NAMALWA (cell line): ENCODE measurements at regions not wholly inside any gene's neighbourhood (a gene's known extent, or its start where the extent isn't known, plus 50 kb on each side); places are given as distances from the start of the nearest gene placed in this dataset.

Experiments
- DNase-seq: peaks from one replicate; pipeline ENCODE4 v3.0.0-alpha.2; 2015; ENCODE audit warnings: low spot score

DNA sequence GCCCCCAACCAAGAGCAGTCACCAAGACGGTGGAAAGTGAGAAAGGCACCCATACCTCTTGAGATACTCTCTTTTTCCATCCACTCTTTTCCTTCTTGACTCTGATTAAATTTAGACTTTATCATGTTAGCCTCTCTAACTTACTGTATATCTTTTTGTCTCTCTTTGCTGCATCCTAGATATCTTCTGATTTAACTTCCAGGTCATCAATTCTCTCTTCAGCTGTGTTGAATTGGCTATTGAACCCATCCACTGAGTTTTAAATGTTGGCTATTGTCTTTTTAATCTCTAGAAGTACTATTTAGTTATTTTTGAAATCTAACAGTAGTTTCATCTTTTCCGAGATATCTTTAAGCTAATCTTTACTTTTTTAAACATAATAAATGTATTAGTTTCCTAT is 78.3 kb upstream of the MBOAT2 start:
- DNase-seq: no peak

DNA sequence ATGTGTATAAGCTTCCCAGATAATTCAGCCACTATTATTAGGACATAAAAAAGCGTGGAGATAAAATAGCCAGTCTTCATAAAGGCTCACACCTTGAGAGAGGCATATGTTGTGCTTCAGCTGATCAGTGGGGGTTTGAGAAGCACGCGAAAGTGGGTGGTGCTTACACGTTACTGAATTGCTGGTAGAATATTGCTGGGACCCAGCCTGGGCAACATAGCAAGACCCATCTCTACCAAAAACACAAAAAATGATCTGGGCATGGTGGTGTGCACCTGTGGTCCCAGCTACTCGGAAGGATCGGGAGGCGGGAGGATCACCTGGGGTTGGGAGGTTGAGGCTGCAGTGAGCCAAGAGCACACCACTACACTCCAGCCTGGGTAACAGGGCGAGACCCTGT is 74.9 kb upstream of the MBOAT2 start:
- DNase-seq: no peak

DNA sequence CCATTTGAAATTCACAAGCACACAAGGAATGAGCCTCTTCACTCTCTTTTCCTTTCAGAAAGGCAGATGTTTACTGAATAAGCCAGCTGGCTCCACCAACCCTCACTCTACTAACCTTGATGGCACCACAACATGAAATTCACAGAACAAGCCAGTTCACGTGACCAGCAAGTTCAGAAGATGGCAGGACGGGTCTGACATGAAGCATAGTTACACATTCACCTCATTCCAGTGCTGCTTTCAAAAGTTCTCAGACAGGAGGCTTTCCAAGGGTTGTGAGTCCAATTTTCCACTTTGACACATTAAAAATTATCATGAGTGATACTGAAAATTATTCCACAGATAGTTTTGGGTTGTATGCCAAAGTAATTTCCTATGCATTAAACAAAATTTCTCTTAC is 74.2 kb upstream of the MBOAT2 start:
- no peak for DNase-seq

DNA sequence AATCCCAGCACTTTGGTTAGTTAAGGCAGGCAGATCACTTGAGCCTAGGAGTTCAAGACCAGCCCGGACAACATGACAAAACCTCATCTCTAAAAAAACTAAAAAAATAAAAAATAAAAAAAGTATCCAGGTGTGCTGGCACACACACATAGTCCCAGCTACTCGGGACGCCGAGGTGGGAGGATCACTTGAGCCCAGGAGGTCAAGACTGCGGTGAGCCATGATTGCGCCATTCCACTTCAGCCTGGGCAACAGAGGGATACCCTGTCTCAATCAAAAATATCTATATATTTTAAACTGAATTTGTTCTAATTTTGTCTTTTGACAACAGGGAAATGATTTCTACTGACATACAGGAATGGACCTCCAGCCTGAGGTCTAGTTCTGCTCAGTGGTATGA is 73.3 kb upstream of the MBOAT2 start:
- no peak for DNase-seq

DNA sequence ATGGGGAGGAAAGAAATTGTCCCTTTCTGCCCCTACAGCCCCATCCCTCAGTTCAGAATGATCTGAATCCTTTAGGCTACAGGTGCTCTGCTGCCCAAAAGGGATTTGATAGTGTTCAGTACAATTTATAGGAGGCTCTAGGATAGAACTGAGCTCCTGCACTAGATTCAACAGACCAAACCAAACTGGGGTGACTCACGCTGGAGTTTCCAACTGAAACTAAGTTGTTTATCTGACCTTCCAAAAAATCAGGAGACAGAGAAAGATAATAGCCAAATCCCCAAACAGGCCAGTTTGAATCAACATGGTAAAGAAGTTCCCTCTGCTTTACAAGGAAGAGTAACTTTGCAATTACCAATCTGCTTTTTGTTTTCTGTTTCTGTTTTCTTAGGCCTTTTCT is 72.7 kb upstream of the MBOAT2 start:
- DNase-seq: no peak

DNA sequence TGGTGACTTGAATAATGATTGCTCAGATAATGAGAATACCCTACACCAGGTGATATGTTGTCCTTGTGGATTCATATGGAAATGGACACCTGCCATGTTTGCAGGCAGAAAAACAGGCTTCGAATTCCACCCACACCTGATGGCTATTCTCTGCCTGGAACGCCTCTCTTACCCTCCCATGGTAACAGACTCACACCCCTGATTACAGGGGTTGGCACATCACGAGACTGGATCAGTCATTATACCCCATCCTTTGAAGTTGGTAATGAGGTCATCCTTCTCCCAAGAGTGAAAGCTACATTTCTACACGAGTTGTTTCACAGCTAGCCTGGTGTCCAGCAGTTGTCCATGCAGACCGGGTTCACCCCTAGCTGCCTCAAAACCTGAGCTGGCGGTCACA is 71.4 kb upstream of the MBOAT2 start:
- DNase-seq: no peak

DNA sequence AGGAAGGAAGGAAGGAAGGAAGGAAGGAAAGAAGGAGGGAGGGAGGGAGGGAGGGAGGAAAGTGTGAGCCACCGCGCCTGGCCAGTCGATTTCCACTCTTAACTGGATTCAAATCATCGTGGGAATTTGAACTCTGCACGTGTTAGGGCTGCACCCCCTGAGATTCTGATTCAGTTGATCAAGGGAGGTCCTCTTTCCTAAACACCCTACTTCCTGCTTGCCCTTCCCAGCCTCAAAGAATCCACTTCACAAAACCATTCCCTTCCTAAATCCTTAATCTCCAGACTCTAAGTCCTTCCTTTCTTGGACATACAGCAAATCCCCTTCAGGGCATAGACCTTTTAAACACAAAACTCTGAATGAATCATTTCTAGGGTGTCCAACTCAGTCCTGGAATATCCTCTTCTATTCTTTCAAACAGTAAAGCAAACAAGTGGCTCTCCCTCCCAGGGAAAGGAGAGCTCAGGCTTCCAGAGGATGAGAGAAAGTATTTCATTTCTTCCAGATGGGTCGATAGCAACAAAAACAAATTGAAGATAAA is 68.2 kb upstream of the MBOAT2 start:
- DNase-seq: no peak

DNA sequence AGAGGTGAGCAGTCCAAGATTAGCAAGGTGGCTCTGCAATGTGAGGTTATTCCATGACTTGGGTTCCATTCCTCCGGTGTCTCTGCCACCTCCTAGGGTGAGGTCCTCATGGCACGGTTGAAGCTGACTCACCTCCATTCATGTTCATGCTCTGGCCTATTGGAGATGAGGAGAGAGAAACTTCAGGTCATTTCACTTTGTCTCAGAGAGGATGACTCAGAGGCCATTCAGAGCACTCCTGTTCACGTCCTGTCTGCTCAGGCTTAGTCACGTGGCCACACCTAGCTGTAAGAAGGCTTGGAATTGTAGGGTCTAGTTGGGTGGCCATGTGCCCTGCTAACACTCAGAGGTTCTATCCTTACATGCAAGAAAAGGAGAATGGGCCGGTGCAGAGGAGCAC is 67.5 kb upstream of the MBOAT2 start:
- no peak for DNase-seq

DNA sequence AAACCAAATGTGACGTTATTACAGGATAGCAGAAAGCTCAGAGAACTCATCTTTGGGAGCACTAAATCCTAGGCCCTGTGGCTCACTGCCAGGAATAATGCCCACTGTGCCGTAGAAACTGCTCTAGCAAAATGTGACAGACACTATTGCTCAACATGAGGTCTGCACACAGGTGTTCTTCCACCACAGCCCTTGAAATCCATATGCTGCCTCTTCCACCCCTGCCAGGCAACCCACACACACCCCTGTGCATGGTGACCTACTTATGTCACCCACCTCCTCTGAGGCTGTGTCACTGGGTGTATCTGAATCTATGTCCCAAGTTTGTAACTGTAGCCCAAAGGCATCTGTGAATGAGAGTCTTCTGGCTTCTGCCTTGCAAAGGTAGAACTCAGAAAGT is 66.1 kb upstream of the MBOAT2 start:
- no peak for DNase-seq

DNA sequence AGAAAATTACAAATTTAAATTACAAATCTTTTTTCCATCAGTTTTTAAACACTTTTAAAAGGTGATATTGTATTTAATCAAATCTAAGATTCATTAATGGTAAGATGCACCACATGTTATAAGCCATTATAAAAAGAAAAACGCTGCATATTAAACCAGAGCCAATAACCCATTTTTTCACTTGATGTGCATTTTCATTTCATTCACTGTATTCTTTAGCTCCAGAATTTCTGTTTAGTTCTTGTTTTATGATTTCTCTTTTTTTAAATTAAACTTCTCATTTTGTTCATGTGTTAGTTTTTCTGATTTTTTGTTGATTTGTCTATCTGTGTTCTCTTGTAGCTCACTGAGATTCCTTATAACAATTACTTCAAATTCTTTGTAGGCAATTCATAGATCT is 62.4 kb upstream of the MBOAT2 start:
- no peak for DNase-seq

DNA sequence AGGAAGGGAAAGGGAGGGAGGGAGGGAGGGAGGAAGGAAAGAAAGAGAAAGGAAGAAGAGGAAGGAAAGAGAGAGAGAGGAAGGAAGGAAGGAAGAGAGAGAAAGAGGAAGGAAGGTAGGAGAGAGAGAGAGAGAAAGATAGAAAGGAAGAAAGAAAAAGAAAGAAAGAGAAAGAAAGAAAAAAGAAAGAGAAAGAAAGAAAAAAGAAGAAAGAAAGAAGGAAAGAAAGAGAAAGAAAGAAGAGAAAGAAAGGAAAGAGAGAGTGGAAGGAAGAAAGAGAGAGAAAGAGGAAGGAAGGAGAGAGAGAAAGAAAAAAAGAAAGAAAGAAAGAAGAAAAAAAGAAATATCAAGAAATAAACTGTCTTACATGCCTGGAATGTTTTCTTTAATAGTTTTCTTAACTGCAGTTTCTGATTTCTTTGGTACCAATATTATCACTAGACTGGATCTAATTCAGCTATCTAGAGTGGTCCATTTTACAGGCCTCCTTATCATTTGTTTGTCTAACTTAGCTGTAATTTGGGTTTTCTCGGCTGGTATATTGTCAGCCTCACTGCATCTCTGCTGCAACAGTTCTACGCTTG is 59.6 kb upstream of the MBOAT2 start:
- no peak for DNase-seq

DNA sequence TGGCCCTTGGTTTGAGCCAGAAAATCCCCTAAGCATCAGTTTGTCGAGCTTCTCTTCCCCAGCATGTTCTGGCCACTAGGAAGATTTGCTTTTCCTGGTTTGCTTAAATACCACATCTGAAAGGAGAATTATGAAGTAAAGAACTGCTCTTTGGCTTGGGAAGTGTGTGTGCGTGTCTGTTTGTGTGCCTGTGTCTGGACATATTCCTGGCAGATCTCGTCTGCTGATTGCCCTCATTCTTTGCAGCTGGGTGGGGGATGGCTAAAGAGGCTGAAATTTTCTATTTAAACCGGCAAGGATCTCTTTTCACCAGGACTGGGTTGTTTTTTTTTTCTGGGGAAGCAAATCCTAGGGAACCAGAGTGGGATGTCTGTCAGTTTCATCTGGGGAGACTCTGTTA is 57.3 kb upstream of the MBOAT2 start:
- no peak for DNase-seq

DNA sequence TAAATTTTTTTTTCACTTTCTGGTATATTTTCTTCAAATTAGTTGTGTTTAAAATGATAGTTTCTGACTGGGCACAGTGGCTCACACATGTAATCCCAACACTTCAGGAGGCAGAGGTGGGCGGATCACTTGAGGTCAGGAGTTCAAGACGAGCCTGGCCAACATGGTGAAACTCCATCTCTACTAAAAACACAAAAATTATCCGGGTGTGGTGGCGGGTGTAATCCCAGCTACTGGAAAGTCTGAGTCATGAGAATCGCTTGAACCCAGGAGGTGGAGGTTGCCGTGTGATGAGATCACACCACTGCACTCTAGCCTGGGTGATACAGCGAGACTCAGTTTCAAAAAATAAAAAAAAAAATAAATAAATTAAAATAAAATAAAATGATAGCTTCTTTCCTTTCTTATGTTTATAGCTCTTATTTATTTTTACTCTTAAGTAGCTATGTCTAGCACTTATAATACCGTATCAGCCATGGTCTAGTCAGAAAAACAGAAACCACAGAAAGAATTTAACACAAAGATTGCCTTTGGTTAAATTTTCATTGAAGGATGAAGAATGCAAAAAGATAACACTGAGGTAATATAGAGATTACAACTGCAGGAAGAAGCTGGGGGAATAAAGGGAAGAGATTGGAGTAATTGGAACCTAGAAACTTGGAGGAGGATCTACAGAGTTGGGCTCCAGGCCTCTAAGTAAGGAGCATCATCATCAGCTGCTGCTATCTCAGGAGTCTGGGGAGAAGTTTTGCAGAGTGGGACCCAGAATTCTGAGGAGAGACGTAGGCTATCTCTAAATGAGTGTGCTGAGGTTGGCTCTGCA is 54.7 kb upstream of the MBOAT2 start:
- DNase-seq: no peak

DNA sequence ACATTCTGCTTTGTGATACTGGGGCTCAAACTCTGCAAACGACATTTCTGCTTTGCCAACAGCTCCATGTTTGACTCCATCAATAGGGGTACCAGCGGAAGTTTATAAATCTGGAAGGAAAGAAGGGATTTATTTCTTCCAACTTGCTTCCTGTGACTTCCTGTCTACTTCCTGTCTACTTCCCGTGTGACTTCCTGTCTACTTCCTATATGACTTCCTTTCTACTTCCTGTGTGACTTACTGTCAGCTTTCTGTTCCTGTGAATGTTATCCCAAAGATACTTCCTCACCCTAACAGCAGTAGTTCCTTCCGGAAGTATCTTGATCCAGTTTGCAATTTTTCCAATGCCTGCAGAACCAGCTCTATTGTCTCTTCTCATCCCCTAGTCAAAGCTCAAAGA is 52.0 kb upstream of the MBOAT2 start:
- no peak for DNase-seq

DNA sequence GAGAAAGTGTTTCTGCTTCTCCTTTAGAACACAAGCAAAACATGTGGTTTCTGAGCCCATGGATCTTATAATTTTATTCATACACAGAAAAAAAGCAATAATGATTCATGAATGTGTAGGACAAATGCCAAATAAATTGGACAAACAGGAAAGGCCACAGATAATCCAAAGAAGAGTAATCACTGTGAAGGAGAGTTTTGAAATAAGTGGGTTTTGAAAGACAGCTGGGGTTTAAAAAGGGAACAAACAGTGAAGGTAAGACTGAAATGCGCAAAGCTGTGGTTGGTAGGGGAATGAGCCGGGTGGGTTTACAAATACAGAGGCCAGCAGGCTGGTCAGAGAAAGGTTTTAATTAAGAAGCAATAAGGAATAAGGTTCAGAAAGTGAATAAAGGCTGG is 50.0 kb upstream of the MBOAT2 start:
- no peak for DNase-seq
